Vagina (tissue), 2 donors: ENCODE measurements at regions not wholly inside any gene's neighbourhood (a gene's known extent, or its start where the extent isn't known, plus 50 kb on each side); places are given as distances from the start of the nearest gene placed in this dataset.

Source experiments
- POLR2A ChIP-seq, 2 donors: fragments of 450-650 bp; IDR thresholded peaks; one replicate each; pipeline ENCODE4 v1.6.1; 2017; ENCODE audit warnings: antibody characterized with exemption in 2 of 2, mild to moderate bottlenecking in 2 of 2, moderate library complexity in 2 of 2
- TF ChIP-seq, protein P1 (sequence below), 3 experiments: fragments of 450-650 bp in 2 of 3; fragments of 200-600 bp in 1 of 3; sonication (generic) in 1 of 3; IDR thresholded peaks; one replicate each; pipeline ENCODE4 v1.5.1; 2017 to 2019; ENCODE audit warnings: antibody characterized with exemption in 3 of 3, mild to moderate bottlenecking in 2 of 3, moderate library complexity in 2 of 3

GRCh38 chr18:67145586-67146292 is 370.8 kb downstream of the DSEL start:
- TF ChIP-seq, protein P1, sequence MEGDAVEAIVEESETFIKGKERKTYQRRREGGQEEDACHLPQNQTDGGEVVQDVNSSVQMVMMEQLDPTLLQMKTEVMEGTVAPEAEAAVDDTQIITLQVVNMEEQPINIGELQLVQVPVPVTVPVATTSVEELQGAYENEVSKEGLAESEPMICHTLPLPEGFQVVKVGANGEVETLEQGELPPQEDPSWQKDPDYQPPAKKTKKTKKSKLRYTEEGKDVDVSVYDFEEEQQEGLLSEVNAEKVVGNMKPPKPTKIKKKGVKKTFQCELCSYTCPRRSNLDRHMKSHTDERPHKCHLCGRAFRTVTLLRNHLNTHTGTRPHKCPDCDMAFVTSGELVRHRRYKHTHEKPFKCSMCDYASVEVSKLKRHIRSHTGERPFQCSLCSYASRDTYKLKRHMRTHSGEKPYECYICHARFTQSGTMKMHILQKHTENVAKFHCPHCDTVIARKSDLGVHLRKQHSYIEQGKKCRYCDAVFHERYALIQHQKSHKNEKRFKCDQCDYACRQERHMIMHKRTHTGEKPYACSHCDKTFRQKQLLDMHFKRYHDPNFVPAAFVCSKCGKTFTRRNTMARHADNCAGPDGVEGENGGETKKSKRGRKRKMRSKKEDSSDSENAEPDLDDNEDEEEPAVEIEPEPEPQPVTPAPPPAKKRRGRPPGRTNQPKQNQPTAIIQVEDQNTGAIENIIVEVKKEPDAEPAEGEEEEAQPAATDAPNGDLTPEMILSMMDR (IDR thresholded peaks at IDR 0.05) = no peak
- TF ChIP-seq POLR2A (IDR thresholded peaks at IDR 0.05) = no peak
